ENCODE measurements at regions not wholly inside any gene's neighbourhood (a gene's known extent, or its start where the extent isn't known, plus 50 kb on each side); places are given as distances from the start of the nearest gene placed in this dataset.

- Histone ChIP-seq H3K4me3 (ENCODE audit: low read length in 3 of 3) (no peak overlapping the region), H3K27ac (ENCODE audit: low read depth in 2 of 2, low read length in 2 of 2) (no peak overlapping the region), H3K9me3 (ENCODE audit: control insufficient read depth in 2 of 3, insufficient read depth in 1 of 3, low read length in 3 of 3) (no peaks in the 10 kb centered on the region), H3K36me3 (ENCODE audit: control insufficient read depth in 2 of 3, insufficient read depth in 3 of 3, low read length in 3 of 3) (no peaks in the 10 kb centered on the region), H3K9ac (ENCODE audit: low read length in 3 of 3) (no peak overlapping the region), H3K4me1 (ENCODE audit: control insufficient read depth in 2 of 3, insufficient read depth in 2 of 3, low read depth in 1 of 3, low read length in 3 of 3) (no peaks in the 10 kb centered on the region), H3K27me3 (ENCODE audit: control insufficient read depth, insufficient read depth, low read length) (no peaks in the 10 kb centered on the region)
- no peak for TF ChIP-seq CTCF (IDR thresholded peaks at IDR 0.05; ENCODE audit: borderline replicate concordance, extremely low read depth, insufficient read depth)
- FAIRE-seq (no peak), DNase-seq (no peak)
- intact Hi-C loops (cut with DNase I): no loop called here
These were observed 169.4 kb upstream of the SERPINE2 start for GRCh38 chr2:224208443-224208842.

- Histone ChIP-seq H3K4me1 (ENCODE audit: control insufficient read depth in 2 of 3, insufficient read depth in 2 of 3, low read depth in 1 of 3, low read length in 3 of 3) (no peaks in the 10 kb centered on the region), H3K27me3 (ENCODE audit: control insufficient read depth, insufficient read depth, low read length) (no peaks in the 10 kb centered on the region), H3K9ac (ENCODE audit: low read length in 3 of 3) (no peak overlapping the region), H3K4me3 (ENCODE audit: low read length in 3 of 3) (no peak overlapping the region), H3K9me3 (ENCODE audit: control insufficient read depth in 2 of 3, insufficient read depth in 1 of 3, low read length in 3 of 3) (no peaks in the 10 kb centered on the region), H3K27ac (ENCODE audit: low read depth in 2 of 2, low read length in 2 of 2) (no peak overlapping the region), H3K36me3 (ENCODE audit: control insufficient read depth in 2 of 3, insufficient read depth in 3 of 3, low read length in 3 of 3) (no peaks in the 10 kb centered on the region)
- TF ChIP-seq CTCF (IDR thresholded peaks at IDR 0.05; ENCODE audit: borderline replicate concordance, extremely low read depth, insufficient read depth): no peak
- intact Hi-C loops (cut with DNase I): no loop called here
- FAIRE-seq (no peak), DNase-seq (no peak)
These were observed 168.9 kb upstream of the SERPINE2 start for GRCh38 chr2:224208007-224208406.

GRCh38 chr2:224206816-224207215, 167.7 kb upstream of the SERPINE2 start:
- DNase-seq (no peak), FAIRE-seq (no peak)
- intact Hi-C loops (cut with DNase I): no loop called here
- TF ChIP-seq CTCF (IDR thresholded peaks at IDR 0.05; ENCODE audit: borderline replicate concordance, extremely low read depth, insufficient read depth): no peak
- Histone ChIP-seq H3K27me3 (ENCODE audit: control insufficient read depth, insufficient read depth, low read length) (no peaks in the 10 kb centered on the region), H3K27ac (ENCODE audit: low read depth in 2 of 2, low read length in 2 of 2) (no peak overlapping the region), H3K4me3 (ENCODE audit: low read length in 3 of 3) (no peak overlapping the region), H3K4me1 (ENCODE audit: control insufficient read depth in 2 of 3, insufficient read depth in 2 of 3, low read depth in 1 of 3, low read length in 3 of 3) (no peaks in the 10 kb centered on the region), H3K36me3 (ENCODE audit: control insufficient read depth in 2 of 3, insufficient read depth in 3 of 3, low read length in 3 of 3) (no peaks in the 10 kb centered on the region), H3K9ac (ENCODE audit: low read length in 3 of 3) (no peak overlapping the region), H3K9me3 (ENCODE audit: control insufficient read depth in 2 of 3, insufficient read depth in 1 of 3, low read length in 3 of 3) (no peaks in the 10 kb centered on the region)

GRCh38 chr2:224202281-224202865, 163.3 kb upstream of the SERPINE2 start:
- Histone ChIP-seq H3K27ac (ENCODE audit: low read depth in 2 of 2, low read length in 2 of 2) (no peak overlapping the region), H3K4me3 (ENCODE audit: low read length in 3 of 3) (no peak overlapping the region), H3K9me3 (ENCODE audit: control insufficient read depth in 2 of 3, insufficient read depth in 1 of 3, low read length in 3 of 3) (no peaks in the 10 kb centered on the region), H3K4me1 (ENCODE audit: control insufficient read depth in 2 of 3, insufficient read depth in 2 of 3, low read depth in 1 of 3, low read length in 3 of 3) (no peaks in the 10 kb centered on the region), H3K36me3 (ENCODE audit: control insufficient read depth in 2 of 3, insufficient read depth in 3 of 3, low read length in 3 of 3) (no peaks in the 10 kb centered on the region), H3K27me3 (ENCODE audit: control insufficient read depth, insufficient read depth, low read length) (no peaks in the 10 kb centered on the region), H3K9ac (ENCODE audit: low read length in 3 of 3) (no peak overlapping the region)
- no peak for TF ChIP-seq CTCF (IDR thresholded peaks at IDR 0.05; ENCODE audit: borderline replicate concordance, extremely low read depth, insufficient read depth)
- DNase-seq: no peak
- no peak for FAIRE-seq
- intact Hi-C loops (cut with DNase I): no loop called here

Data from kidney (tissue), 13 donors.